NB4 (cell line): ENCODE measurements at regions not wholly inside any gene's neighbourhood (a gene's known extent, or its start where the extent isn't known, plus 50 kb on each side); places are given as distances from the start of the nearest gene placed in this dataset.

Experiments used
- CTCF ChIP-seq: IDR thresholded peaks from one replicate; pipeline ENCODE4 v1.5.1; 2012; ENCODE audit warnings: low read depth, low read length
- MYC ChIP-seq: IDR thresholded peaks from 2 replicates; pipeline ENCODE4 v1.6.1; 2011; ENCODE audit warnings: low read depth, low read length

GRCh38 chr14:62251237-62251636 lies 489.0 kb downstream of the SNAPC1 start:
- no peak for TF ChIP-seq CTCF
- no peak for TF ChIP-seq MYC
